Gastroesophageal sphincter (tissue), 4 donors: ENCODE measurements at regions not wholly inside any gene's neighbourhood (a gene's known extent, or its start where the extent isn't known, plus 50 kb on each side); places are given as distances from the start of the nearest gene placed in this dataset.

Experiments
- ATAC-seq: fragments of 150-250 bp; one replicate; pipeline ENCODE4 v1.9.1; 2016; ENCODE audit warnings: mild to moderate bottlenecking, moderate library complexity
- H3K27ac ChIP-seq, 4 donors: fragments of 200-600 bp; sonication (generic) in 3 of 4; 1 replicate in 3 of 4; 2 replicates in 1 of 4; pipeline ENCODE4 v1.5.1; 2016 to 2019
- H3K27me3 ChIP-seq: fragments of 200-600 bp; sonication (generic); one replicate; pipeline ENCODE4 v1.5.1; 2019
- H3K36me3 ChIP-seq, 2 donors: fragments of 200-600 bp; sonication (generic); one replicate each; pipeline ENCODE4 v1.5.1; 2019; ENCODE audit warnings: control low read depth in 1 of 2
- H3K4me1 ChIP-seq, 3 donors: fragments of 200-600 bp; sonication (generic); 1 replicate in 2 of 3; 2 replicates in 1 of 3; pipeline ENCODE4 v1.5.1; 2016 to 2019; ENCODE audit warnings: control low read depth in 2 of 3
- H3K4me3 ChIP-seq, 2 donors: fragments of 200-600 bp; sonication (generic); one replicate each; pipeline ENCODE4 v1.5.1; 2019; ENCODE audit warnings: mild to moderate bottlenecking in 1 of 2, moderate library complexity in 1 of 2
- H3K9me3 ChIP-seq, 3 donors: fragments of 200-600 bp; sonication (generic); one replicate each; pipeline ENCODE4 v1.5.1; 2017 to 2019; ENCODE audit warnings: control low read depth in 2 of 3
- EP300 ChIP-seq: sonication (generic); formaldehyde crosslinking; IDR thresholded peaks from one replicate; pipeline ENCODE4 v1.6.1; 2017; ENCODE audit warnings: antibody characterized with exemption, mild to moderate bottlenecking
- POLR2A ChIP-seq, 2 donors: fragments of 450-650 bp; IDR thresholded peaks; one replicate each; pipeline ENCODE4 v1.6.1; 2017; ENCODE audit warnings: antibody characterized with exemption in 2 of 2, mild to moderate bottlenecking in 2 of 2, moderate library complexity in 1 of 2
- POLR2AphosphoS5 ChIP-seq: sonication (generic); formaldehyde crosslinking; IDR thresholded peaks from one replicate; pipeline ENCODE4 v1.6.1; 2017; ENCODE audit warnings: antibody characterized with exemption
- WGBS, 2 donors: methylation state at CpG; one replicate each; pipeline ENCODE4 v1.1.5; 2018; ENCODE audit warnings: low coverage in 1 of 2; 5-methylcytosine and 5-hydroxymethylcytosine counted together
- TF ChIP-seq, protein P1 (sequence below), 4 experiments: fragments of 200-600 bp in 2 of 4; fragments of 450-650 bp in 2 of 4; sonication (generic) in 1 of 4; IDR thresholded peaks; one replicate each; pipeline ENCODE4 v1.5.1; 2017 to 2019; ENCODE audit warnings: antibody characterized with exemption in 4 of 4, mild to moderate bottlenecking in 2 of 4, moderate library complexity in 2 of 4

DNA sequence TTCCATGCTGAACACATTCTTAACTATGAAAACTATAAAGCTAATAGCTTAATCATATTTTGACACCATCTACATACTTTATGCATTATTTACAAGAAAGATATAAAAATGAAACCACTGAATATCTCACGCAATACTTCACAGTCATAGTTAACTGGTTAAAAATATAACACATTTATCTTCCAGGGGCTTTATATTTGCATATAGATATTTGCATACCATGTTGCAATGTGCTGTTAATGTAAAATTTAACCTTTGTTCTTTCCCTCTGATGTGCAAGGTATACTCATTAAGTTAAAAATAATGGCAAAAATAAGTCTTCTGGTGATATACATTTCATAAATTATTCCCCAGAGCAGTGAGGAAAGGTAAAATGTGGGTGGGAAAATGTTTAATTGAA lies 76.9 kb upstream of the MGMT start:
- peaks cover 48% of the 10 kb centered on the region for H3K27me3 ChIP-seq
- H3K4me3 ChIP-seq, result no peak overlapping the region
- H3K4me1 ChIP-seq, result no peaks in the 10 kb centered on the region
- no peaks in the 10 kb centered on the region for H3K36me3 ChIP-seq
- H3K27ac ChIP-seq, result no peak overlapping the region
- WGBS, 2 donors, result 79 to 90% methylated on average over 1 of the region's 1 CpG
- no peak for ATAC-seq
- no peaks in the 10 kb centered on the region for H3K9me3 ChIP-seq
- TF ChIP-seq POLR2AphosphoS5, result no peak
- TF ChIP-seq EP300, result no peak
- TF ChIP-seq, protein P1, sequence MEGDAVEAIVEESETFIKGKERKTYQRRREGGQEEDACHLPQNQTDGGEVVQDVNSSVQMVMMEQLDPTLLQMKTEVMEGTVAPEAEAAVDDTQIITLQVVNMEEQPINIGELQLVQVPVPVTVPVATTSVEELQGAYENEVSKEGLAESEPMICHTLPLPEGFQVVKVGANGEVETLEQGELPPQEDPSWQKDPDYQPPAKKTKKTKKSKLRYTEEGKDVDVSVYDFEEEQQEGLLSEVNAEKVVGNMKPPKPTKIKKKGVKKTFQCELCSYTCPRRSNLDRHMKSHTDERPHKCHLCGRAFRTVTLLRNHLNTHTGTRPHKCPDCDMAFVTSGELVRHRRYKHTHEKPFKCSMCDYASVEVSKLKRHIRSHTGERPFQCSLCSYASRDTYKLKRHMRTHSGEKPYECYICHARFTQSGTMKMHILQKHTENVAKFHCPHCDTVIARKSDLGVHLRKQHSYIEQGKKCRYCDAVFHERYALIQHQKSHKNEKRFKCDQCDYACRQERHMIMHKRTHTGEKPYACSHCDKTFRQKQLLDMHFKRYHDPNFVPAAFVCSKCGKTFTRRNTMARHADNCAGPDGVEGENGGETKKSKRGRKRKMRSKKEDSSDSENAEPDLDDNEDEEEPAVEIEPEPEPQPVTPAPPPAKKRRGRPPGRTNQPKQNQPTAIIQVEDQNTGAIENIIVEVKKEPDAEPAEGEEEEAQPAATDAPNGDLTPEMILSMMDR (IDR thresholded peaks at IDR 0.05), result no peak
- no peak for TF ChIP-seq POLR2A (IDR thresholded peaks at IDR 0.05)

DNA sequence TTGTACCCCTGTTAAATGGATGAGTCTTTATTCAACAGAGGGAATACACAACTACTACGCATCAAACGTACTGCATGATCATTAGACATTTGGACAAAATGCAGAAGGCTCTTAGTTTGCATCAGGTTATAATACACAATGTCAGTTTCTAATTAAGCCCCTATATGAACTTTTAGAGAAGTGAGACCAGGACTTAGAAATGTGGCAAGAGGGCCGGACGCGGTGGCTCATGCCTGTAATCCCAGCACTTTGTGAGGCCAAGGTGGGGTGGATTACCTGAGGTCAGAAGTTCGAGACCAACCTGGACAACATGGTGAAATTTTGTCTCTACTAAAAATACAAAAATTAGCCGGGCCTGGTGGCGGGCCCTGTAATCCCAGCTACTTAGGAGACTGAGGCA lies 76.3 kb upstream of the MGMT start:
- Histone ChIP-seq H3K36me3 (no peaks in the 10 kb centered on the region), H3K27ac (no peak overlapping the region), H3K27me3 (peaks cover 48% of the 10 kb centered on the region), H3K4me1 (no peaks in the 10 kb centered on the region), H3K9me3 (no peaks in the 10 kb centered on the region), H3K4me3 (no peak overlapping the region)
- TF ChIP-seq POLR2AphosphoS5 (no peak), POLR2A (IDR thresholded peaks at IDR 0.05) (no peak), EP300 (no peak)
- TF ChIP-seq, protein P1 (IDR thresholded peaks at IDR 0.05), result no peak
- ATAC-seq, result no peak
- 86 to 100% methylated on average over 2 to 8 of the region's 8 CpGs for WGBS, 2 donors

DNA sequence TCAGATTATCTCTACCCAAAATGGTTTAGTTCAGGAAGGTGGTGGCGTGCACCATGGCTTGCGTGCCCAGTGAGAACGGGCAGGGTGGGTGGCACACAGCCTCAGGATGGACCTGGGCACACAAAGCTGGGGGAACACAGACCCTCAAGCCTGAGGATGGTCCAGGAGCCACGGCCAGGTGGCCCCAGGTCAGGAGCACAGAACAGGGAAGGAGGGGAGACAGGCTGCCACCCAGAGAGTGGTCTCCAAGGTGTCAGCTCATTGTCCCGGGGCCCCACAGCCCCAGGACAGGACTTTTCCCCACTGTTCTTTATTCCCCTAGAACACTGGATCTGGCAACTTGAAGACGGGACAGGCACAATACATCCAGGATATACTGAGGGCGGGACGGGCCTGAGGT lies 75.6 kb upstream of the MGMT start:
- no peaks in the 10 kb centered on the region for H3K9me3 ChIP-seq
- TF ChIP-seq POLR2AphosphoS5 (no peak), POLR2A (IDR thresholded peaks at IDR 0.05) (no peak), EP300 (no peak)
- TF ChIP-seq, protein P1 (IDR thresholded peaks at IDR 0.05), result no peak
- H3K27me3 ChIP-seq, result peaks cover 51% of the 10 kb centered on the region
- H3K4me3 ChIP-seq, result no peak overlapping the region
- 67 to 100% methylated on average over 2 to 5 of the region's 8 CpGs for WGBS, 2 donors
- H3K36me3 ChIP-seq, result no peaks in the 10 kb centered on the region
- no peak overlapping the region for H3K27ac ChIP-seq
- no peak for ATAC-seq
- no peaks in the 10 kb centered on the region for H3K4me1 ChIP-seq

DNA sequence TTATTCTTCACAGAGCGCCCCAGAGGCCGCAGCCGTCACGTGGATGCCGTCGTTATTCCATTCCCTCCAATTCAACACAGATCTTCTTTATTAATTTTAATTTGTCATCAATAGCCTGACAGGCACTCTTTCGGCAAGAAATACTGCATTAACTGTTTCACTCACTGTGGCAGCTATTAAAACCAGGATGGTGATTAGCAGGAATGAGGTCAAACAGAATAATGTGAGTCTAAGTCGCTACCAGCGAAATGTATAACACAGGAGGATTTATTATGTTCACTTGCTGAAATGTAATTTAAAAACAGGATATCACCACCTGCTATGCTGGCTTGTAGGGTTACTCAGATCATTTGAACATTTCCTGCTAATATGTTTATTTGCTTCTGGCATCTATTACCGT lies 74.2 kb upstream of the MGMT start:
- no peaks in the 10 kb centered on the region for H3K36me3 ChIP-seq
- H3K27ac ChIP-seq, result no peak overlapping the region
- TF ChIP-seq EP300 (no peak), POLR2A (IDR thresholded peaks at IDR 0.05) (no peak), POLR2AphosphoS5 (no peak)
- TF ChIP-seq, protein P1 (IDR thresholded peaks at IDR 0.05), result no peak
- H3K4me3 ChIP-seq, result no peak overlapping the region
- H3K9me3 ChIP-seq, result no peaks in the 10 kb centered on the region
- H3K27me3 ChIP-seq, result peaks cover 51% of the 10 kb centered on the region
- peaks cover 0 to 6% (median 0%) of the 10 kb centered on the region in 3 donors for H3K4me1 ChIP-seq
- WGBS, 2 donors, result 25 to 41% methylated on average over 9 to 10 of the region's 10 CpGs
- no peak for ATAC-seq

DNA sequence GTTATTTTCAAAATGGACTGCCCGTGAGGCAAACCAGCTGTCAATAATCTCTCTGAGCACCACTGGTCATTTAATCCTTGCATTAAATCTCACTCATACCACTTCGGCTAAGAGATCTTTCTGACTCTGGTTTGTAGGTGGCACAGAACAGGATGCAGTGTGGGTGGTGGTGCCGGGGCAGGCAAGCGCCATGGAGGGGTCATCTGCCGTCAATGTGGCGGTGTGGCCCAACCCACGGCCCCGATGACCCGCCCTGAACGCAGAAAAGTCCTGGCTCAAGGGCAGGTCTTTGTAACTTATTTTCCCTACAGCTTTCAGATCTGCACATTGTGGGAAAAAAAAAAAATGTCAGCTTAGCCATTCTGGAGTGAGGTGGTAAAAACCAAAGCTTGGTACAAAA lies 73.2 kb upstream of the MGMT start:
- Histone ChIP-seq H3K4me1 (peaks cover 0 to 15% (median 4%) of the 10 kb centered on the region in 3 donors), H3K36me3 (no peaks in the 10 kb centered on the region), H3K9me3 (no peaks in the 10 kb centered on the region), H3K27me3 (peaks cover 46% of the 10 kb centered on the region), H3K27ac (no peak overlapping the region), H3K4me3 (no peak overlapping the region)
- 71 to 73% methylated on average over 10 of the region's 10 CpGs for WGBS, 2 donors
- no peak for ATAC-seq
- TF ChIP-seq, protein P1 (IDR thresholded peaks at IDR 0.05), result no peak
- no peak for TF ChIP-seq POLR2AphosphoS5
- no peak for TF ChIP-seq POLR2A (IDR thresholded peaks at IDR 0.05)
- TF ChIP-seq EP300, result no peak
